Fibroblast of lung (primary cell): ENCODE measurements at regions not wholly inside any gene's neighbourhood (a gene's known extent, or its start where the extent isn't known, plus 50 kb on each side); places are given as distances from the start of the nearest gene placed in this dataset.

ENCODE experiments used
- DNase-seq, 2 donors: peaks; one replicate each; pipeline versions ENCODE4 v3.0.0 to v3.0.0-alpha.2; 2010; ENCODE audit warnings: low read depth in 2 of 2
- H2AFZ ChIP-seq: 2 replicates; pipeline ENCODE4 v1.5.1; 2012; ENCODE audit warnings: low read length, control low read depth, inconsistent platforms
- H3K27ac ChIP-seq: 2 replicates; pipeline ENCODE4 v1.5.1; 2011; ENCODE audit warnings: low read length, control low read depth; ENCODE audit not compliant: insufficient read depth
- H3K27me3 ChIP-seq: 2 replicates; pipeline ENCODE4 v1.5.1; 2011; ENCODE audit warnings: mild to moderate bottlenecking, low read length; ENCODE audit not compliant: control insufficient read depth, insufficient read depth
- H3K36me3 ChIP-seq: 2 replicates; pipeline ENCODE4 v1.5.1; 2011; ENCODE audit warnings: low read length; ENCODE audit not compliant: control insufficient read depth, insufficient read depth
- H3K4me1 ChIP-seq: 2 replicates; pipeline ENCODE4 v1.5.1; 2011; ENCODE audit warnings: low read length; ENCODE audit not compliant: control insufficient read depth, insufficient read depth; ENCODE audit errors: extremely low read depth
- H3K4me2 ChIP-seq: 2 replicates; pipeline ENCODE4 v1.5.1; 2011; ENCODE audit warnings: low read length, control low read depth; ENCODE audit not compliant: insufficient read depth; ENCODE audit errors: extremely low read depth
- H3K4me3 ChIP-seq, 4 experiments: fragments of 200-600 bp in 1 of 4; sonication (generic) in 1 of 4; replicated peaks in 1 of 4; 2 replicates each; pipeline ENCODE4 v1.5.1; 2011 to 2016; ENCODE audit warnings: low read length in 4 of 4, low read depth in 3 of 4, mild to moderate bottlenecking in 3 of 4, control low read depth in 2 of 4, inconsistent platforms in 1 of 4, mixed read lengths in 1 of 4; ENCODE audit not compliant: insufficient read depth in 1 of 4; ENCODE audit errors: control extremely low read depth in 1 of 4
- H3K79me2 ChIP-seq: 2 replicates; pipeline ENCODE4 v1.5.1; 2012; ENCODE audit warnings: mild to moderate bottlenecking, low read length, inconsistent platforms; ENCODE audit not compliant: control insufficient read depth, insufficient read depth
- H3K9ac ChIP-seq: 2 replicates; pipeline ENCODE4 v1.5.1; 2011; ENCODE audit warnings: mild to moderate bottlenecking, low read length, control low read depth; ENCODE audit not compliant: insufficient read depth
- H3K9me3 ChIP-seq: 2 replicates; pipeline ENCODE4 v1.5.1; 2012; ENCODE audit warnings: low read depth, low read length; ENCODE audit not compliant: control insufficient read depth, insufficient read depth
- H4K20me1 ChIP-seq: 2 replicates; pipeline ENCODE4 v1.5.1; 2011; ENCODE audit warnings: low read length; ENCODE audit not compliant: control insufficient read depth, insufficient read depth; ENCODE audit errors: extremely low read depth
- EZH2 ChIP-seq: IDR thresholded peaks from 2 replicates; pipeline ENCODE4 v1.5.1; 2012; ENCODE audit warnings: low read length, control low read depth, mild to moderate bottlenecking; ENCODE audit errors: missing control alignments
- TF ChIP-seq, protein P1 (sequence below), 2 donors: IDR thresholded peaks in 1 of 2; conservative IDR thresholded peaks in 1 of 2; 1 replicate in 1 of 2; 2 replicates in 1 of 2; pipeline ENCODE4 v1.5.1; 2011 to 2012; ENCODE audit warnings: low read length in 2 of 2, control low read depth in 1 of 2, inconsistent platforms in 1 of 2, low read depth in 1 of 2, mild to moderate bottlenecking in 1 of 2

DNA sequence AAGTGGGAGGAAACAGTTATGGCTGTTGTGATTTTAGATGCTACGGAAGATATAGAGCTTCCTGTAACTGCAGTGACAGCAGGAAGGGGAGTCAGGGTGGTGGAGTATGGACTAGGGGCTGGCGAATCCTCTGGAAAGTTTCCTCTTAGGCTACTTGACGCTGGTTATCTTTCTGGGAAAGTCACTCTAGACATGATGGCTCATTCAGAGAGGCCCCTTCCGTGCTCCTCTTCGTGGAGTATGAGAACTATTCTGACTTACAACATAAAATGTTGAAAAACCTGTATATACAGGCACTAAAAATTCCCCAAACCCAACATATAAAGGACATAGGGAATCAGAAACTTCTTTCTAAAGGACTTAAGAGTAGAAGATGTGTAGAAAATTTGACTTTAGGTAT lies 78.8 kb downstream of the C18orf54 start:
- no peaks in the 10 kb centered on the region for H4K20me1 ChIP-seq
- no peaks in the 10 kb centered on the region for H3K9me3 ChIP-seq
- H3K79me2 ChIP-seq = no peaks in the 10 kb centered on the region
- H3K4me1 ChIP-seq = no peaks in the 10 kb centered on the region
- H2AFZ ChIP-seq = no peak overlapping the region
- H3K4me2 ChIP-seq = no peak overlapping the region
- no peak for DNase-seq
- H3K9ac ChIP-seq = no peak overlapping the region
- no peak overlapping the region for H3K27ac ChIP-seq
- no peaks in the 10 kb centered on the region for H3K36me3 ChIP-seq
- no peak overlapping the region for H3K4me3 ChIP-seq
- no peaks in the 10 kb centered on the region for H3K27me3 ChIP-seq
- TF ChIP-seq, protein P1, sequence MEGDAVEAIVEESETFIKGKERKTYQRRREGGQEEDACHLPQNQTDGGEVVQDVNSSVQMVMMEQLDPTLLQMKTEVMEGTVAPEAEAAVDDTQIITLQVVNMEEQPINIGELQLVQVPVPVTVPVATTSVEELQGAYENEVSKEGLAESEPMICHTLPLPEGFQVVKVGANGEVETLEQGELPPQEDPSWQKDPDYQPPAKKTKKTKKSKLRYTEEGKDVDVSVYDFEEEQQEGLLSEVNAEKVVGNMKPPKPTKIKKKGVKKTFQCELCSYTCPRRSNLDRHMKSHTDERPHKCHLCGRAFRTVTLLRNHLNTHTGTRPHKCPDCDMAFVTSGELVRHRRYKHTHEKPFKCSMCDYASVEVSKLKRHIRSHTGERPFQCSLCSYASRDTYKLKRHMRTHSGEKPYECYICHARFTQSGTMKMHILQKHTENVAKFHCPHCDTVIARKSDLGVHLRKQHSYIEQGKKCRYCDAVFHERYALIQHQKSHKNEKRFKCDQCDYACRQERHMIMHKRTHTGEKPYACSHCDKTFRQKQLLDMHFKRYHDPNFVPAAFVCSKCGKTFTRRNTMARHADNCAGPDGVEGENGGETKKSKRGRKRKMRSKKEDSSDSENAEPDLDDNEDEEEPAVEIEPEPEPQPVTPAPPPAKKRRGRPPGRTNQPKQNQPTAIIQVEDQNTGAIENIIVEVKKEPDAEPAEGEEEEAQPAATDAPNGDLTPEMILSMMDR (conservative IDR thresholded peaks at IDR 0.05 in 1 of 2, IDR thresholded peaks at IDR 0.05 in 1 of 2; ENCODE audit: low read depth in 1 of 2, low read length in 2 of 2) = no peak
- TF ChIP-seq EZH2 = no peak

DNA sequence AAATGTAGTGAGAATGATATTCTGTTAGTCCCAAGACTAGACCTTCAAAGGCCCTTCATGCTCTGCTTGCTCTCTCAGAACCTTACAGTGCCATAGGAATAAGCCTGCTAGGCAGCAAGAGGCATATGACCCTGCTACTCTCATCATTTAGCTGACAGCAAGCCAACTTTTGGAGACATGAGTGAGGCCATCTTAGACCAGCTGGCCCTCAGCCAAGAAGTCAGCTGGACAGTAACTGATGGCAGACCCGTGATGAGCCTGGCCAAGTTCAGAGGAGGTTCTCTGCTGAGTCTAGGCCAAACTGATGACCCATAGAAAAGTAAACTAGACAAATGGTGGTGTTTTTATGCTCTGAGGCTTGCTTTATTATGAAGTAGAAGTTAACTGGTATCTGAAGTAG lies 82.6 kb downstream of the C18orf54 start:
- Histone ChIP-seq H2AFZ (no peak overlapping the region), H3K9me3 (no peaks in the 10 kb centered on the region), H3K9ac (no peak overlapping the region), H3K27me3 (no peaks in the 10 kb centered on the region), H3K27ac (no peak overlapping the region), H3K4me3 (no peak overlapping the region), H3K4me1 (no peaks in the 10 kb centered on the region), H3K79me2 (no peaks in the 10 kb centered on the region), H4K20me1 (peaks cover 2% of the 10 kb centered on the region), H3K4me2 (no peak overlapping the region), H3K36me3 (no peaks in the 10 kb centered on the region)
- DNase-seq = no peak
- TF ChIP-seq, protein P1 (conservative IDR thresholded peaks at IDR 0.05 in 1 of 2, IDR thresholded peaks at IDR 0.05 in 1 of 2; ENCODE audit: low read depth in 1 of 2, low read length in 2 of 2) = no peak
- no peak for TF ChIP-seq EZH2

DNA sequence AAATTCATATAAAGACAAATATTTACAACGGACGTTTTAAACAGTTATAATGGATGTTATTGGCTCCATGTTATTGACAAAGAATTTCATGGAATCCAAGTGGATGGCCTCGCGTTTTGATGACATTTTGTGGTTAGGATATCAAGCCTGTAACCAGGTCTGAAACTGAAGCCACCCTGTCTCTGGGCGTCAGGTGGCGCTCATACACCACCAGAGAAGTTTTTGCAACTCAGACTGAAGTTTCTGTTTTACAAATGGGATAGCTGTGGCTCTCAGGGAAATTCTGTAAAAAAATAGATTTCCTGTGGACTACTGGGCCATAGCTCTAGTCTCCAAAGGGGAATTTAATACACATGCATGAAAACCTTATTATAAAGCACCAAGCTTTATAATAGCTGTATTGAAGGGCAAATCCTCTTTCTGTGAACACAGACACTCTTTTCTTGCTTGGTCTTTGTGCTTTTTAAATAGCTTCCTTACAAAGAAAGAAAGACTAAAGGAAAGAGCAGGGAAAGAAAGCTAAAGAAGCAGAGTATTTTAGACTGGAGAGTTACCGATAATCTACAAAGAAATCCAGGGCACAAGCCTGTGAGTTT lies 86.7 kb downstream of the C18orf54 start:
- H3K4me2 ChIP-seq = no peak overlapping the region
- no peak for TF ChIP-seq EZH2
- TF ChIP-seq, protein P1 (conservative IDR thresholded peaks at IDR 0.05 in 1 of 2, IDR thresholded peaks at IDR 0.05 in 1 of 2; ENCODE audit: low read depth in 1 of 2, low read length in 2 of 2) = peak; percentile 79 to 86
- DNase-seq = peak; percentile 48 to 67
- H3K36me3 ChIP-seq = no peaks in the 10 kb centered on the region
- H2AFZ ChIP-seq = no peak overlapping the region
- no peaks in the 10 kb centered on the region for H3K4me1 ChIP-seq
- H3K27me3 ChIP-seq = no peaks in the 10 kb centered on the region
- peaks cover 2% of the 10 kb centered on the region for H4K20me1 ChIP-seq
- no peak overlapping the region for H3K27ac ChIP-seq
- no peak overlapping the region for H3K4me3 ChIP-seq
- H3K9me3 ChIP-seq = no peaks in the 10 kb centered on the region
- H3K9ac ChIP-seq = no peak overlapping the region
- H3K79me2 ChIP-seq = no peaks in the 10 kb centered on the region
